Renal cortex interstitium (tissue), 11 donors: ENCODE measurements at regions not wholly inside any gene's neighbourhood (a gene's known extent, or its start where the extent isn't known, plus 50 kb on each side); places are given as distances from the start of the nearest gene placed in this dataset.

Experiments
- DNase-seq, 11 donors: peaks; one replicate each; pipeline ENCODE4 v3.0.0-alpha.2; 2013; ENCODE audit warnings: low read depth in 9 of 11, low spot score in 4 of 11; ENCODE audit errors: extremely low read depth in 1 of 11

GRCh38 chr3:86147119-86147518 lies 843.8 kb downstream of the VGLL3 start:
- DNase-seq: no peak

- DNase-seq: no peak
Observed at GRCh38 chr3:86126552-86126951, 864.4 kb downstream of the VGLL3 start.
